GM19023 (cell line): ENCODE measurements at regions not wholly inside any gene's neighbourhood (a gene's known extent, or its start where the extent isn't known, plus 50 kb on each side); places are given as distances from the start of the nearest gene placed in this dataset.

Source experiments
- ATAC-seq: cut with Tn5 transposase; IDR thresholded peaks from one replicate; pipeline ENCODE4 v1.9.1; 2021; ENCODE audit warnings: mild to moderate bottlenecking, moderate library complexity; ENCODE audit not compliant: unreplicated experiment

DNA sequence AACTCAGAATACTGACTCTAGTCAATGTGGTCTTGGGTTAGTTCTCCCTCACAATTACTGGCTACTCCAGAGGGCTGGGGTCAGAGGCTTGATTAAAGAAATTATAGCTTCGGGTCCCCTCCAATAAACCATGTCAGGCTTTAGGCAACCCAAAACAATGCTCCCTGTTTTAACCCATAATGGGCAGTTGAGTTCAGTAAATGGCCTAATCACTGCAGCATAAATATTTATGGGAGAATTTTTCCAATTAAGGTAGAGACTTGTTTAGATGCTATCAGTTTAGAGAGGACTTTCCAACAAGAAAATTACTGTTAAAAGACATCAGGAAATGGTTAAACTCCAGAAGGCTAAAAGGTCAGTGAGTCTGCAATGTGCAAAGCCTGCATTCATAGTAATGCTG is 389.2 kb upstream of the PRICKLE1 start:
- no peak for ATAC-seq

DNA sequence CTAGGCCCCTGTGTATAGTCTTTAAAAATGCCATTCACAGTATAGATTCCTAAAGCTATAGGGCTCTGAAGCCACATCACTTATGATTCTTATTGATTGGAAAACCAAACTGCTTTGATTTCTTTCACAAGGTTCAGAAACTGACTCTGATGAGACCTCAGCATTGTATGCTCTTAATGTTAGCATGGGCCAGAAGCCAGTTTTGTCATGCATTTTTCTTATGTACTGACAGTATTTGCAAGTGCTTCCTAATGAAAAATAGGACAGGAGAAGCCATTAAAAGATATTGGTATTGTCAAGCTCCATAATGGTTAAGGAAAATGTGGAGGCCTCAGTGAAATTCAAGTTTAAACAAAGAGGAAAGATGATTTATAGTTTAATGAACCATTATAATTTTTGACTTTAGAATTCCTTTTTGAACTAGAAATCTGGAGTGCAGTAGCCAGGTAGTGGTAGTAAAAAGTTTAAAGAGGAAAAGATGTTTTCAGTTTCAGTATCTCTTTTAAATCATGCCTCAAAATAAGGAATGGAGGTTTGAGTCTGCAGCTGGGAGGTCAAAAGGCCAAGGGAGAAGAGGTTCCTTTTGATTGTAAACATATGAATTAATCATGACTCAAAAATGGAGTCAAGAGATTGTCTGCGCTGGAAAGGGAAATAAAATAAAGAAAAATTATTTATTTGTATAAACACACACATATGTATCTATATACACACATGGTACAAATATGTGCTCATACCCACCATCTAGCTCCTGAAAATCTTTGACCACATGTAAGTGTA is 388.1 kb upstream of the PRICKLE1 start:
- no peak for ATAC-seq

DNA sequence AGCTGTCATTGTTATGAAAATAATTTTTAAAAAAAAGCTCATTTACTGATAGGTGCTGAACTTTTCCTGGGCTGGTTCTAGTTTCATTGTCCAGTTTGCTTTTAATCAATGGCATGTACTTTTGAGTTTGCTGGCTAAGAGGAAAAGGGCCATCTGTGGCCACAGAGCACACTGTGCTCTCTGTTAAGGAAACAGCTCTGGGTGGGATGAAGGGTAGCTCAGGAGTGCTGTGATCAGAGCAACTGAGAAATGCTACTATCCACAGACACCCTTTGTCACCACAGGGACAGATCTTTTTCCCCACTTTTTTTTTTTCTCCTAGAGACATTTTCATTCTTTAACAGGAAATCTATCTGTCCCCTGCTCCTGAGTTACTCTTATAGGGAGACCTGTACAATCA is 387.1 kb upstream of the PRICKLE1 start:
- no peak for ATAC-seq

DNA sequence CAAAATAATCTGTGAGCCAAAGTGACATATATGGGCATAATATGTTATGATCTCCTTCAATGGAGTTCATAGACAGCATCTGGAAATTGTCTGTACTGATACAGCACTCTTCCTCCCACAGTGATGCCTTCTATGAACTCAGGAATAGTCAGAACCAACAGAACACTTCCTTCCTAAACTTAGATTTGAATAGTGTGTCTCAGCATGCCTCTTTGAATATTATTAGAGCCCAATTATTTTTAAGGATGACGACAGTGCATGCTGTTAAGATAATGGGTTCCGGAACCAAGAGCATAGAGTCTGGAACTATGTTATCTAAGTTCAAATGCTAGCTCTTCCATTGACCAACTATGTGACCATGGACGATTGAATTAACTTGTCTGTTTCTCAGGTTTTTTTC is 386.6 kb upstream of the PRICKLE1 start:
- ATAC-seq: no peak

DNA sequence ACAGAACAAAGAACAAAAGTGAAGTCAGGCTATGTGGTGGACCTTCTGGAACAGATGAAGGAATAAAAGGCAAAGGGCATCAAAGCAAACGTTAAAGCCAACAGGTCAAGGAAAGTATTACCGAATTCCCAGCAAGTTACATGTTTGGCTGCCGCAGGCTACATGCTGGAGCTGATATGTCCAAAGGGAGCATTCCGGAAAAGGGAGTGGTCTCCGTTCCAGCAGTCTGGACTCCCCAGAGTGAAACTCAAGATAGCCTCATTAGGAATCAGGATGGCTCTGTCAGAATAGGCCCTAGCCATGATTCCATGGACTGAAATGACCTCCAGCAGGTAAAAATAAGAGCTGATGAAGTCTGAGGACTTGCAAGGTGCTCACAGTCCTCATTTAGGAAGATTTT is 379.8 kb upstream of the PRICKLE1 start:
- ATAC-seq: no peak

DNA sequence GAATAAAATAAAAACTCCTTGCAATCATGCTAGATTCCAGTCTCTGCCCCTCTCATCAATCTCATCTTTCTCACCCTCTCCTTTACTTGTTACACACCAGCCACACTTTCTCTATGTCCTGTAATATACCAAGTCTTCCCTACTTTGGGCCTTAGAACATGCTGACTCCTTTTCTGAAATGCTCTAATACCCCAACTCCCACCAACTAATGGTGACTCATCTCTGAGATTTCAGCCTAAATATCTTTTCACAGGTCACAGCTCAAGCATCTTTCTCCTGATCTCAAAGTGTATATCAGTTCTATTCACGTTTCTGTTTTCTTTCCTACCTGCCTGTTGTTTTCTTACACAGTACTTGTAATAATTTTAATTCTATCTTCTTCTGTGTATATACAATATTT is 378.9 kb upstream of the PRICKLE1 start:
- ATAC-seq: no peak

DNA sequence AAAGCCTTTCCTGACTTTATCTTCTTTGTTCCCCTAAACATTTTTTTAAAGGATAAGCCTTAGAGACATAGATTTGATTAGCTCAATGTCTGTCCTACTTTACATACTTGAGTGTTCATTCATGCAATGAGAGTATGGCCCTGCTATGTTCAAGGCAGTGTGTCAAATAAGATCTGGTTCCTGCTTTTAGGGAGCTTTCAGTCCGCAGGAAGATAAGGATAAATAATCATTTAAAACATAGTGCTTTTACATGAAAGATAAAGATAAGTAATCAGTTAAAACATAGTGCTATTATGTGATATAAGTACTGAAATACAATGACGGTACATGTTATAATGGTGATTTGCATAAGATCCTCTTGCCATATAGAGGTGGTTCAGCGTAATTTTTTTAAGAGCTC is 378.3 kb upstream of the PRICKLE1 start:
- ATAC-seq: no peak

DNA sequence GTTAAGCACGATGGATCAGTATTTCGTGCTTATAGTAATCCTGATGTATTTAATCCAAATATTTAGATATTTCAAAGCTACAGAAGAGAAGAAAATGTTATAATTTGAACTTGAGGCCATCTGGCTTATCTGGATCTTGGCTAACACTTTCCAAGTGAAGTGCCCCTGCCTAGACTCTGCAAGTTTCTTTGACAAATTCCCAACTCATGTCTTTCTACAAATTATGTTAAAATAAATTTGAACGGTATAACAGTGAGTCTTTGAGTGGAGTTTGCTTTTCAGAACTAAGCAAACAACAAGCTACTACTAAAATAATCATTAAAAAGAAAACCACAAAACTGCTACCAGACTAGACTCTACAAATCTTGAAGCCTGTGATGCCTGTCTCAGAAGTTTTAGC is 374.4 kb upstream of the PRICKLE1 start:
- ATAC-seq: no peak

DNA sequence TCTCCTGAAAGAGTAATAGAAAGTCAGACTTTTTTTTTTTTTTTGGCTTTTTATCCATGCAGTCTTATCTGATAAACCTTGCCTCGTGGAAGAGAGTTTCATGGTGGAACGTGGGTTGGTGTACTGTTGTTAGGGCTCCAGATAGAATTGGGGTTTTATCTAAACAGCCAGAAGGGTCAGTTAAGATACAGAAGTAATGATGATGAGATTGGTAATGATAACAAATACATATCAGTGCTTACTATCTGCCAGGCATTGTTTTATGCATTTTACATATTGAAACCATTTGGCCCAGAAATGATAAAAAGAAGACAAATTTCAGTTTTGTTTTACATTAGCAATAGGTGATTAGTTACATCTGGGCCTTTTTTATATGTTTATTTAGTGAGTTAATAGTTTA is 372.8 kb upstream of the PRICKLE1 start:
- no peak for ATAC-seq

DNA sequence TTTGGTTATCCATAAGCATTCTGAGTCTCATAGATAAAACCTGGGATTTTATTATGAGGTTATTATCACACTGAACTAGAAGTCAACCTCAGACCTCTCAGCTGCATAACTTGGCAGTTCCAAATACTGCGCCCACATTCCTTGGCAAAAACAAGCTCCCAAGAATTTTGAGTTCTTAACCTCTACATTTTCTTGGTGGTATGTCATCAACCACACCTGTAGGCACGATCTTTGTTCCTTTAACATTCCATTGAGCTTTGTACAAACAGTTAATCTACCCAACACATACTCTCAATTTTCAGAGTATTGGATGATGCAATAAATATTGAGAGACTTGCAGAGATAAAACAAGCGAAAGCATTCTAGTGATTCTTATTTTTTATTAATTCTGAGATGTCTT is 371.8 kb upstream of the PRICKLE1 start:
- no peak for ATAC-seq

DNA sequence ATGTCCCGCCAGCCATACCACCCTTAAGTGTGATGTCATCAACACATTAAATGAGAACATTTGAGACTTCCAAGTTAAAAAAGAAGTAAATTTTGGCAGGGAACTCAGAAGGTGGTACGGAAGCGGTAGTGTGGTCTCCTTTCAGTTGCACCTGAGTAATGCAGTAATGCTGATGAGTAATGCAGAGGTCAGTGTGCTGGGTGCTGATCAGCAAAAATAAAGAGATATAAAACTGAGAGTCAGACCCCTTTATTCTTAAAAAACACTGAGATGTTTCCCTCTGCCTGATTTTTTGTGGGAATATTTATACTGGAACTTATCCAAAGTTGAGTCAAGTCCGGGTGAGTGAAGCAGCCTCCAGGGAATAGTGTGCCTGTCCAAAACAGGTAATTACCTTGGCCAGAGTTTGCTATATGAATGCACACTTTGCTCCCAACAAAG is 370.6 kb upstream of the PRICKLE1 start:
- ATAC-seq: no peak

DNA sequence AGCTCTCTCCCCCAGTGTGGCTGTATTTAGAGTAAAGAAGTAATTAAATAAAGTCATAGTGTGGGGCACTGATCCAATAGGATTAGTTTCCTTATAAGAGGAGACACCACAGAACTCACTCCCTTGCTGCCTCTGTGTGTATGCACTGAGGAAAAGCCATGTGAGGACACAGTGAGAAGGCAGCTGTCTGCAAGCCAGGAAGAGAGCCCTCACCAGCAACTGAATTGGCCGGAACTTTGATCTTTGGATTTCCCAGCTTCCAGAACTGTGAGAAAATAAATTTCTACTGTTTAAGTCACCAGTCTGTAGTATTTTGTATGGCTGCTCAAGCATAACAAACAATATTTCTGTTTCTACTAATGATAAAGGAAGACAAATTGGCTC is 368.7 kb upstream of the PRICKLE1 start:
- no peak for ATAC-seq

DNA sequence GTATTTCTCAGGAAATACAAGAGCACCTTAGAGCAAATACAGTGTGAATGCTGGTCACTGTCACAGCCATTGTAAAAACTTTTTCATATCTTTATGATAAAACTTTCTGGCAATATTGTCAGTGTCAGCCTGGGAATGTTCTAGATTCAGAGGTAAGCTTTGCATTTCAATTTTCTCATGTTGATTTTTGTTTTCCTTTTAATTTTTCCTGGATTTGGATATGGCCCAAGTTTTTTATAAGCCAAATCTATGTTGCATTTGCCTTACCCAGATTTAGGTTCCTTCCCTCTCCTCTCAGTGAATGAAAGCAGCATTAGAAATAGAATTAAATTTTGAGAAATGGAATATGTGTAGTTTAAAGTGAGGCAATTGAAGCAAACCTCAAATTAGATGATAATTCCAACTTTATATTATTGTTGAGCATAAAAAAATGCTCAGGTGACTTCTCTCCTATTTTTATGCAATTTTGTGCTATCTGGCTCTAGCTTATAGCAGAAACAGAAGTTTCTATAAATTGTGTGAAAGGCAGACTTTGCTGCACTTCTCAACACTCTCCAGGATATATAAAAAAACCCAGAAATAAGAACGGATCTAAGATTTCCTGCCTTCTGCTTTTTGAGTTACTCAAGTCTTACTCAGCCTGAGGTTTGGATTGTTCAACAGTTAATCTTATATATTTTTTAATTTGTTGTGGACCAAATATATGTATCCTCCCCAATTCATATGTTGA is 368.2 kb upstream of the PRICKLE1 start:
- no peak for ATAC-seq

DNA sequence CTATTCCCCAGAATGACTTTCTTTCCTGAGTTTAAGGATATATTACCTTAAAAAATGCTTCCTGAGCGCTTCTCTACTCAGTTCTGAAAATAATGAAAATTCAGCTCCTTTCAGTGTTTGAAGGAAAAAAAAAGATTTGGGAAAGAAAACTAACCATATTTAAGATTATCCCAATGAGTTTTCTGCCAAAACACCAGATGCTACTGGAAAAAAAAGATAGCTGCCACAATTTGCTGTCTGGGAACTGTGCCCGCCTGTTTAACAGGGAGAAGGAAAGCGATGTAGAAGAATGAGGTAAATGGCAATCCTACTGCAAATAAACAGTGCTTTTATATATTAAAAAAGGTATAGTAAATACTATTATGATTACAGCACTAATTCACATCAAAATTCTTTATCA is 367.6 kb upstream of the PRICKLE1 start:
- ATAC-seq: no peak

DNA sequence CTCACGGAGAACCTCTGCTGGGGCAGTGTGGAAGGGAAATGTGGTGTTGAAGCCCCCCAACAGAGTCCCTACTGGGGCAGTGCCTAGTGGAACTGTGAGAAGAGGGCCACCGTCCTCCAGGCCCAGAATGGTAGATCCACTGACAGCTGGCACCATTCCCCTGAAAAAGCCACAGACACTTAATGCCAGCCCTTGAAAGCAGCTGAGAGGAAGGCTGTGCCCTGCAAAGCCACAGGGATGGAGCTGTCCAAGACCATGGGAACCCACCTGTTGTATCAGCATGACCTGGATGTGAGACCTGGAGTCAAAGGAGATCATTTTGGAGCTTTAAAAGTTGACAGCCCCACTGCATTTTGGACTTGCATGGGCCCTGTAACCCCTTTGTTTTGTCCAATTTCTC is 363.5 kb upstream of the PRICKLE1 start:
- ATAC-seq: no peak

DNA sequence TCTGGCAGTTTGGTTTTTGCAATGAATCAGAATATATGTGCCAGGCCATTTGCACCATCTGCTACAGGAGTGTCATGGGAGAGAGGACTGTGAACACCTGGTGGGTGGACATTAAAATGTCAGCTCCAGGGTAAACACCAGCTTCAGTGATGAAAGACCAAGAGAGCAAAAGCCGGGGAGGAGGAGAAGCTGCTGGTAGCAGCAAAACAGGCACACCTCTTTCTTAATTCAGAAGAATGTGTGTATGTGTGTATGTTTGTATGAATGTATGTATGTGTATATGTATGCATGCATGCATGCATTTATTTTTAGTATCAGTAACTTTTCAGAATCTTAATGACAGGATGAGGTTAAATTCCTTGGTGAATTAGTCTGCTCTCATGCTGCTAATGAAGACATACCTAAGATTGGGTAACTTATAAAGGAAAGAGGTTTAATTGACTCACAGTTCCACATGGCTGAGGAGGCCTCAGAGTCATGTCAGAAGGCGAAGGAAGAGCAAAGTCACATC is 357.4 kb upstream of the PRICKLE1 start:
- no peak for ATAC-seq

DNA sequence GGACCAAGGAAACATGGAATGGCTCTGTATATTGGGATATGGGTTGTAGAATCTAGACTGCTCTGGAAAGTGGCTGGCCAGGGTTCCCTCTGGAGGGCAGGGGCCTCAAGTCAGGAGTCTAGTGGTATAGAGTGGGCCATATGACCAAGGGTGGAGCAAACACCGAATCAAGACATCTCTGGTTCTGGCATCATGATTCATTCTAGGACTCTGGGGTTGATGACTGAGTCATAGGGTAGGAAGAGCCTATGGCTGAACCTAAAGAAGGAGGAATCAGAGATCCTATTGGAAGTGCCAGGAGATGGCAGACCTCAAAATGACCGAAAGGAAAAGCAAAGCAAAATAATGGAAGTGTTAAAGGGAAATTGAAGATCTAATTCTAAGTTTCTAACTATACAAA is 356.4 kb upstream of the PRICKLE1 start:
- no peak for ATAC-seq

DNA sequence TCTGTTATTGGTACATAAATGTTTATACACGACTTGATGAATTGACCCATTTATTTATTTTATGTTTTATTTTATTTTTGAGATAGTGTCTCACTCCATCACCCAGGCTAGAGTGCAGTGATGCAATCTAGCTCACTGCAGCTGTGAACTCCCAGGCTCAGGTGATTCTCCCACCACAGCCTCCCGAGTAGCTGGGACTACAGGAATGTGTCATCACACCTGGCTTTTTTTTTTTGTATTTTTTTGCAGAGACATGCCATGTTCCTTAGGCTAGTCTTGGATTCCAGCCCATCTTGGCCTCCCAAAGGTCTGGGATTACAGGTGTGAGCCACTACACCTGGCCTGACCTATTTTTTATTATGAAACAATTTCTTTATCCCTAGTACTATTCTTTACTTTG is 355.0 kb upstream of the PRICKLE1 start:
- no peak for ATAC-seq

DNA sequence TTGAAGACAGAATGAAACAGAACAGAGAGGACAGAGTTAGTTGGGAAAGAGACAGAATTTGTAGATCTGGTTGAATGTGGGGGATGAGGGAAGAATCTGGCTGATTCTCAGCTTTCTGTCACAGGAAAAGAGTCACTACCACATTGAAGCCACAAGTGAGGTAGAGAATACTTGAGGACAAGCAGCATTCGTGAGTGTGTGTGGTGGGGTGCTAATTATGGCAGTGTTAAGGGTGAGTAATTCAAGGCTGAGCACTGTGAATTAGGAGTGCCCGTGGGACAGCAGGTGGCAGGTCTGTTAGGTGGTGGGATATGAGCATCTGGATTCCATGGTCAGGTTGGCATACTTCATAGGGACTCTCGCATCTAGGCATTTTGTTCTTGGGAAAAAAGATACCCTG is 347.4 kb upstream of the PRICKLE1 start:
- no peak for ATAC-seq

DNA sequence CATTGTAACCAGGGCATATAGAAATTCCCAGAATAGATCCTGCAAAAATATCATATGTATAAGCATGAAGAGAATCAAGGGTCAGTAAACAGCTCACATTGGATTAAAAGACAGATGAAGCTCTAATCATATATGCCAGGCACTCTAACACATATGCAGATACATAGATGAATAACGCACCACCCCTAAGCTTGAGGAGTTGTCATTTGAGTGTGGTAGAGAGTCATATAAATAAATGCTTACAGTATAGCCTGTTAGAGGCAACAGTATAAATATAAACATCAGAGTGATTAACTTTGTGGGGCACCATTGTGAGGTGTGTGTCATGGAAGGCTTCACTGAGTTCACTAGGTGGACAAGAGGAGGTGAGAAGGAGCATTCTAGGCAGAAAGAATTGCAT is 346.7 kb upstream of the PRICKLE1 start:
- no peak for ATAC-seq

DNA sequence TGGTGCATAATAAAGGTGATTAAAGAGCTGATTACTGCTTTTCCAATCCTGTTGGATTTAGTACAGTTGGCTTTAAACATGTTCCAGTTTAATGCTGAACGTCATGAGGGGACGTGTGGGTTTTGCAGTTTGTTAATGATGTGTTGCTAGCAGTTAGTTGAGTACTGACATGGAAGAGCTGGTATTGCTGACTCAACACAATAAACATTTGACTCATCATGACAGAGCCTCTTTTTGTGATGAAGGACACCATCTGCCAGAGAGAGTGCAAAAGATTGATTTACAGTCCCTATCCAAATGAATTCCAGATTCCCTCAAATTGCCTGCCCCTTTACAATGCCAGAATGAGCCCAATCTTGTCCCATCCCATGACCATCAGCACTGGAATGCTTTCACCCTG is 346.2 kb upstream of the PRICKLE1 start:
- no peak for ATAC-seq

DNA sequence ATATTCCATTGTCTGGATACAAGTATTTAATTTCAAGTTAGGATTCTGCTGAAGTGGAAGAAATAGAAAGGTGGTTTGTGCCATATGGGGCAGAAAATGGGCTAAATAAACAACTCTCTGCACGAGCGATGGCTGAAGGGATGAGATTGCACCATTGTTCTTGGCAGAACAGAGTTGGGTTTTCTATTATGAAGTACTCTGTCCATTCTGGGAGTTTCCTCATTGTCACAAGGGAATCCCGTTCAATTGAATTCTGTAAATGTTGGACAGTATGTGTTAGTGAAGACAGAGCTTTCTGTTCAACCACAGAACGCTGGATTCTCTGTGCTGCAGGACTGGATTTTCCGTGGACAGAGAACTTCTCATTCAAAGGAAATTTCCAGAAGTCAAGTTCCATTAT is 345.5 kb upstream of the PRICKLE1 start:
- ATAC-seq: no peak
